ENCODE measurements at regions not wholly inside any gene's neighbourhood (a gene's known extent, or its start where the extent isn't known, plus 50 kb on each side); places are given as distances from the start of the nearest gene placed in this dataset.

GRCh38 chr2:167853717-167854116, 393.7 kb downstream of the STK39 start:
- TF ChIP-seq CTCF (IDR thresholded peaks at IDR 0.05; ENCODE audit: poor library complexity, severe bottlenecking): no peak
- TF ChIP-seq EP300 (conservative IDR thresholded peaks at IDR 0.05; ENCODE audit: poor library complexity, severe bottlenecking): no peak
- TF ChIP-seq, protein P1, sequence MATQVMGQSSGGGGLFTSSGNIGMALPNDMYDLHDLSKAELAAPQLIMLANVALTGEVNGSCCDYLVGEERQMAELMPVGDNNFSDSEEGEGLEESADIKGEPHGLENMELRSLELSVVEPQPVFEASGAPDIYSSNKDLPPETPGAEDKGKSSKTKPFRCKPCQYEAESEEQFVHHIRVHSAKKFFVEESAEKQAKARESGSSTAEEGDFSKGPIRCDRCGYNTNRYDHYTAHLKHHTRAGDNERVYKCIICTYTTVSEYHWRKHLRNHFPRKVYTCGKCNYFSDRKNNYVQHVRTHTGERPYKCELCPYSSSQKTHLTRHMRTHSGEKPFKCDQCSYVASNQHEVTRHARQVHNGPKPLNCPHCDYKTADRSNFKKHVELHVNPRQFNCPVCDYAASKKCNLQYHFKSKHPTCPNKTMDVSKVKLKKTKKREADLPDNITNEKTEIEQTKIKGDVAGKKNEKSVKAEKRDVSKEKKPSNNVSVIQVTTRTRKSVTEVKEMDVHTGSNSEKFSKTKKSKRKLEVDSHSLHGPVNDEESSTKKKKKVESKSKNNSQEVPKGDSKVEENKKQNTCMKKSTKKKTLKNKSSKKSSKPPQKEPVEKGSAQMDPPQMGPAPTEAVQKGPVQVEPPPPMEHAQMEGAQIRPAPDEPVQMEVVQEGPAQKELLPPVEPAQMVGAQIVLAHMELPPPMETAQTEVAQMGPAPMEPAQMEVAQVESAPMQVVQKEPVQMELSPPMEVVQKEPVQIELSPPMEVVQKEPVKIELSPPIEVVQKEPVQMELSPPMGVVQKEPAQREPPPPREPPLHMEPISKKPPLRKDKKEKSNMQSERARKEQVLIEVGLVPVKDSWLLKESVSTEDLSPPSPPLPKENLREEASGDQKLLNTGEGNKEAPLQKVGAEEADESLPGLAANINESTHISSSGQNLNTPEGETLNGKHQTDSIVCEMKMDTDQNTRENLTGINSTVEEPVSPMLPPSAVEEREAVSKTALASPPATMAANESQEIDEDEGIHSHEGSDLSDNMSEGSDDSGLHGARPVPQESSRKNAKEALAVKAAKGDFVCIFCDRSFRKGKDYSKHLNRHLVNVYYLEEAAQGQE (IDR thresholded peaks at IDR 0.05; ENCODE audit: borderline replicate concordance): no peak

All from neural cell (in vitro differentiated cells).